SK-N-SH treated with all-trans-retinoic acid at 6 μM for 48 hours (cell line): ENCODE measurements at regions not wholly inside any gene's neighbourhood (a gene's known extent, or its start where the extent isn't known, plus 50 kb on each side); places are given as distances from the start of the nearest gene placed in this dataset.

Experiments
- ATAC-seq: fragments of 200-7000 bp; cut with Tn5 transposase; 3 replicates; pipeline ENCODE4 v1.9.1; 2020; ENCODE audit warnings: mild to moderate bottlenecking, moderate library complexity
- ARNTL ChIP-seq: fragments of 450-650 bp; formaldehyde crosslinking; IDR thresholded peaks from 2 replicates; pipeline ENCODE4 v1.5.0; 2020; ENCODE audit warnings: low read depth, mild to moderate bottlenecking, moderate library complexity, borderline replicate concordance
- BACH2 ChIP-seq: fragments of 250-450 bp; sonication (Bioruptor Pico); IDR thresholded peaks from 2 replicates; pipeline ENCODE4 v1.9.0; 2021; ENCODE audit warnings: mild to moderate bottlenecking, borderline replicate concordance
- CREB5 ChIP-seq: fragments of 250-450 bp; sonication (Bioruptor Pico); IDR thresholded peaks from 2 replicates; pipeline ENCODE4 v1.5.1; 2020; ENCODE audit warnings: low read depth, mild to moderate bottlenecking, moderate library complexity
- CSDC2 ChIP-seq: fragments of 250-450 bp; sonication (Bioruptor Pico); IDR thresholded peaks from 2 replicates; pipeline ENCODE4 v1.5.0; 2020; ENCODE audit warnings: mild to moderate bottlenecking, moderate library complexity
- CSRNP3 ChIP-seq: fragments of 250-450 bp; sonication (Bioruptor Pico); IDR thresholded peaks from 2 replicates; pipeline ENCODE4 v1.5.1; 2021; ENCODE audit warnings: mild to moderate bottlenecking, moderate library complexity
- ESRRG ChIP-seq: fragments of 250-450 bp; sonication (Bioruptor Pico); IDR thresholded peaks from 2 replicates; pipeline ENCODE4 v1.6.1; 2021; ENCODE audit warnings: mild to moderate bottlenecking
- GLIS3 ChIP-seq: fragments of 250-450 bp; sonication (Bioruptor Pico); IDR thresholded peaks from 2 replicates; pipeline ENCODE4 v1.5.0; 2020; ENCODE audit warnings: mild to moderate bottlenecking, moderate library complexity
- ISL1 ChIP-seq: fragments of 250-450 bp; sonication (Bioruptor Pico); IDR thresholded peaks from 2 replicates; pipeline ENCODE4 v2.1.2; 2022; ENCODE audit warnings: mild to moderate bottlenecking, moderate library complexity
- OSR1 ChIP-seq: fragments of 250-450 bp; sonication (Bioruptor Pico); IDR thresholded peaks from 2 replicates; pipeline ENCODE4 v1.8.0; 2022; ENCODE audit warnings: moderate library complexity, mild to moderate bottlenecking, inconsistent platforms
- PATZ1 ChIP-seq: fragments of 250-450 bp; sonication (Bioruptor Pico); IDR thresholded peaks from 2 replicates; pipeline ENCODE4 v1.8.0; 2020; ENCODE audit warnings: mild to moderate bottlenecking, moderate library complexity, borderline replicate concordance
- POU6F1 ChIP-seq: fragments of 250-450 bp; sonication (Bioruptor Pico); IDR thresholded peaks from 2 replicates; pipeline ENCODE4 v1.8.0; 2021; ENCODE audit warnings: low read depth, mild to moderate bottlenecking, moderate library complexity, borderline replicate concordance
- PPARA ChIP-seq: fragments of 250-450 bp; sonication (Bioruptor Pico); IDR thresholded peaks from 2 replicates; pipeline ENCODE4 v1.5.0; 2020; ENCODE audit warnings: mild to moderate bottlenecking, borderline replicate concordance
- RARB ChIP-seq: fragments of 250-450 bp; sonication (Bioruptor Pico); IDR thresholded peaks from 2 replicates; pipeline ENCODE4 v1.8.0; 2021; ENCODE audit warnings: mild to moderate bottlenecking, moderate library complexity
- TCF4 ChIP-seq: fragments of 250-450 bp; sonication (Bioruptor Pico); IDR thresholded peaks from 2 replicates; pipeline ENCODE4 v1.8.0; 2021; ENCODE audit warnings: mild to moderate bottlenecking, moderate library complexity, borderline replicate concordance
- TOX ChIP-seq: fragments of 250-450 bp; sonication (Bioruptor Pico); IDR thresholded peaks from 2 replicates; pipeline ENCODE4 v1.8.0; 2021; ENCODE audit warnings: mild to moderate bottlenecking, moderate library complexity, borderline replicate concordance
- TSHZ2 ChIP-seq: fragments of 250-450 bp; sonication (Bioruptor Pico); IDR thresholded peaks from 2 replicates; pipeline ENCODE4 v1.5.0; 2020; ENCODE audit warnings: mild to moderate bottlenecking, moderate library complexity
- ZC3H10 ChIP-seq: fragments of 250-450 bp; sonication (Bioruptor Pico); IDR thresholded peaks from 2 replicates; pipeline ENCODE4 v1.5.1; 2021; ENCODE audit warnings: mild to moderate bottlenecking, moderate library complexity
- ZFP30 ChIP-seq: fragments of 450-650 bp; formaldehyde crosslinking; IDR thresholded peaks from 2 replicates; pipeline ENCODE4 v1.5.0; 2022; ENCODE audit warnings: mild to moderate bottlenecking, moderate library complexity
- ZNF565 ChIP-seq: fragments of 450-650 bp; formaldehyde crosslinking; conservative IDR thresholded peaks from 2 replicates; pipeline ENCODE4 v1.5.0; 2020; ENCODE audit warnings: low read depth, mild to moderate bottlenecking, moderate library complexity
- ZNF70 ChIP-seq: fragments of 450-650 bp; formaldehyde crosslinking; IDR thresholded peaks from 2 replicates; pipeline ENCODE4 v1.5.0; 2020; ENCODE audit warnings: mild to moderate bottlenecking, moderate library complexity
- ZNF8 ChIP-seq: fragments of 450-650 bp; formaldehyde crosslinking; IDR thresholded peaks from 2 replicates; pipeline ENCODE4 v1.5.0; 2020; ENCODE audit warnings: mild to moderate bottlenecking, moderate library complexity

GRCh38 chr6:135637701-135638100 is 140.2 kb upstream of the AHI1 start:
- no peak for TF ChIP-seq ZNF8 (CRISPR knock-in tag)
- no peak for TF ChIP-seq GLIS3
- TF ChIP-seq PPARA (CRISPR knock-in tag) = no peak
- TF ChIP-seq ISL1 (CRISPR knock-in tag) = no peak
- TF ChIP-seq RARB (CRISPR knock-in tag) = no peak
- no peak for TF ChIP-seq OSR1
- no peak for TF ChIP-seq ZFP30 (CRISPR knock-in tag)
- no peak for TF ChIP-seq TOX
- TF ChIP-seq CSDC2 (CRISPR knock-in tag) = no peak
- no peak for TF ChIP-seq BACH2 (CRISPR knock-in tag)
- no peak for TF ChIP-seq CSRNP3 (CRISPR knock-in tag)
- no peak for ATAC-seq

- ATAC-seq = no peak
Observed at GRCh38 chr6:135638108-135638507, 140.6 kb upstream of the AHI1 start.

More at GRCh38 chr6:135638108-135638507, 140.6 kb upstream of the AHI1 start:
- TF ChIP-seq ESRRG (CRISPR knock-in tag) = no peak
- TF ChIP-seq POU6F1 = no peak
- TF ChIP-seq CSDC2 (CRISPR knock-in tag) = no peak
- no peak for TF ChIP-seq TSHZ2 (CRISPR knock-in tag)
- no peak for TF ChIP-seq PATZ1 (CRISPR knock-in tag)
- TF ChIP-seq GLIS3 = no peak
- no peak for TF ChIP-seq ZNF8 (CRISPR knock-in tag)
- no peak for TF ChIP-seq TOX
- TF ChIP-seq ZNF70 (CRISPR knock-in tag) = no peak
- no peak for TF ChIP-seq TCF4 (CRISPR knock-in tag)
- TF ChIP-seq ZC3H10 (CRISPR knock-in tag) = no peak
- TF ChIP-seq OSR1 = no peak
- TF ChIP-seq ISL1 (CRISPR knock-in tag) = no peak
- TF ChIP-seq ZFP30 (CRISPR knock-in tag) = no peak
- no peak for TF ChIP-seq ZNF565 (CRISPR knock-in tag)
- TF ChIP-seq RARB (CRISPR knock-in tag) = no peak
- no peak for TF ChIP-seq CSRNP3 (CRISPR knock-in tag)
- TF ChIP-seq CREB5 (CRISPR knock-in tag) = no peak
- TF ChIP-seq ARNTL (CRISPR knock-in tag) = no peak
